Calu3 (cell line): ENCODE measurements at regions not wholly inside any gene's neighbourhood (a gene's known extent, or its start where the extent isn't known, plus 50 kb on each side); places are given as distances from the start of the nearest gene placed in this dataset.

Experiments used
- BruUV-seq: library from RNA; stranded (reverse); fragments of 400-500 nt; replicated peaks from 2 replicates; lab custom pipeline; 2021; lab: Mats Ljungman, UMichigan
- CTCF ChIA-PET: fragments of 300-600 bp; sonication (Branson Sonifier 250); formaldehyde crosslinking; loops from one replicate; lab custom pipeline; 2022; ENCODE audit warnings: antibody characterized with exemption; lab: Charles Lee
- DNase-seq: peaks from one replicate; pipeline ENCODE4 v3.0.0; 2022
- H3K27ac Mint-ChIP-seq: one replicate; pipeline ENCODE4 v1.8.0; 2022; ENCODE audit warnings: mixed read lengths; ENCODE audit not compliant: unreplicated experiment
- H3K27me3 Mint-ChIP-seq: one replicate; pipeline ENCODE4 v1.8.0; 2022; ENCODE audit warnings: mixed read lengths; ENCODE audit not compliant: unreplicated experiment
- H3K36me3 Mint-ChIP-seq: one replicate; pipeline ENCODE4 v1.8.0; 2022; ENCODE audit warnings: mild to moderate bottlenecking, moderate library complexity, mixed read lengths; ENCODE audit not compliant: insufficient read depth, unreplicated experiment
- H3K4me1 Mint-ChIP-seq: one replicate; pipeline ENCODE4 v1.8.0; 2022; ENCODE audit warnings: mild to moderate bottlenecking, low read depth, mixed read lengths; ENCODE audit not compliant: unreplicated experiment
- H3K4me3 Mint-ChIP-seq: one replicate; pipeline ENCODE4 v1.8.0; 2022; ENCODE audit warnings: mild to moderate bottlenecking, low read depth, moderate library complexity, mixed read lengths; ENCODE audit not compliant: unreplicated experiment
- H3K9me3 Mint-ChIP-seq: one replicate; pipeline ENCODE4 v1.8.0; 2022; ENCODE audit warnings: low read depth, mixed read lengths; ENCODE audit not compliant: unreplicated experiment
- CTCF ChIP-seq: fragments of 200-600 bp; IDR thresholded peaks from one replicate; pipeline ENCODE4 v1.8.0; 2022; ENCODE audit warnings: antibody characterized with exemption; ENCODE audit not compliant: unreplicated experiment
- intact Hi-C: fragments of 100-400 bp; cut with micrococcal nuclease; formaldehyde crosslinking; loops from one replicate; pipeline ENCODE4 v1.10.0; 2022; ENCODE audit not compliant: unreplicated experiment

GRCh38 chr22:47457509-47458300, 695.3 kb downstream of the TBC1D22A start:
- H3K9me3 Mint-ChIP-seq, result no peaks in the 10 kb centered on the region
- H3K4me1 Mint-ChIP-seq, result no peaks in the 10 kb centered on the region
- H3K36me3 Mint-ChIP-seq, result no peaks in the 10 kb centered on the region
- no peak for DNase-seq
- H3K27ac Mint-ChIP-seq, result no peak overlapping the region
- no peak for TF ChIP-seq CTCF
- CTCF ChIA-PET, result no interaction called here
- H3K27me3 Mint-ChIP-seq, result no peaks in the 10 kb centered on the region
- no TSS peak for BruUV-seq
- no peak overlapping the region for H3K4me3 Mint-ChIP-seq
- intact Hi-C loops, result no loop called here

GRCh38 chr22:47457021-47457420, 694.6 kb downstream of the TBC1D22A start:
- no peak overlapping the region for H3K27ac Mint-ChIP-seq
- DNase-seq, result no peak
- no TSS peak for BruUV-seq
- H3K27me3 Mint-ChIP-seq, result no peaks in the 10 kb centered on the region
- H3K9me3 Mint-ChIP-seq, result no peaks in the 10 kb centered on the region
- CTCF ChIA-PET, result no interaction called here
- H3K4me3 Mint-ChIP-seq, result no peak overlapping the region
- TF ChIP-seq CTCF, result no peak
- no peaks in the 10 kb centered on the region for H3K36me3 Mint-ChIP-seq
- intact Hi-C loops, result no loop called here
- H3K4me1 Mint-ChIP-seq, result no peaks in the 10 kb centered on the region

GRCh38 chr22:47456031-47456430, 693.6 kb downstream of the TBC1D22A start:
- intact Hi-C loops, result no loop called here
- no peak for TF ChIP-seq CTCF
- H3K4me3 Mint-ChIP-seq, result no peak overlapping the region
- DNase-seq, result no peak
- no peaks in the 10 kb centered on the region for H3K36me3 Mint-ChIP-seq
- no peak overlapping the region for H3K27ac Mint-ChIP-seq
- H3K9me3 Mint-ChIP-seq, result no peaks in the 10 kb centered on the region
- H3K27me3 Mint-ChIP-seq, result no peaks in the 10 kb centered on the region
- H3K4me1 Mint-ChIP-seq, result no peaks in the 10 kb centered on the region
- CTCF ChIA-PET, result no interaction called here
- no TSS peak for BruUV-seq

GRCh38 chr22:47453049-47453448, 690.6 kb downstream of the TBC1D22A start:
- TF ChIP-seq CTCF, result no peak
- Mint-ChIP-seq H3K36me3 (no peaks in the 10 kb centered on the region), H3K27ac (no peak overlapping the region), H3K4me3 (no peak overlapping the region), H3K4me1 (no peaks in the 10 kb centered on the region), H3K27me3 (no peaks in the 10 kb centered on the region), H3K9me3 (no peaks in the 10 kb centered on the region)
- CTCF ChIA-PET, result no interaction called here
- BruUV-seq, result no TSS peak
- no peak for DNase-seq
- intact Hi-C loops, result no loop called here
